Mucosa of gallbladder (tissue), 1 donor: ENCODE measurements at regions not wholly inside any gene's neighbourhood (a gene's known extent, or its start where the extent isn't known, plus 50 kb on each side); places are given as distances from the start of the nearest gene placed in this dataset.
"Not testable (repeated sequence)": the region's sequence is repeated elsewhere in the genome, so short reads cannot be mapped to it uniquely, and the experiment has no call there.

Source experiments
- DNase-seq: peaks from one replicate; pipeline ENCODE4 v3.0.0-alpha.2; 2020; ENCODE audit warnings: low spot score
- donor health status: DM: no; HTN: no; CAD: no.

DNA sequence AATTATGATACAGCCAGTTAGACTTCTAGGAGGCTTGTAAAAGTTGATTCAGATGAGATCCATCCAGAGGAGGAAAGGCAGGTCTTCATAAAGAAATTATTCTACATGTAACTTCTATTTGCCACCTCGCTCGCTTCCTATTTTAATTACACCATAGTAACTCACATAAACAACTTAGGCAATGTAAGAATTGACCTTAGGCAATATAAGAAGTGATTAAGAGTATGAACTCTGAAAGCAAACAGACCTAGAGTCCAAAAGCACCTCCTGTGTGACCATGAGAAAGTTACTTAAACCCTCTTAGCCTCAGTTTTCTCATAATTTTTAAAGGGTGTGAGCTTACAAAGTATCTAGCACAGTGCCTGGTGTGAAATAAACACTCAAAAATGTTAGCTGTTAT, 192.7 kb upstream of the NFIA start:
- DNase-seq: no peak

DNA sequence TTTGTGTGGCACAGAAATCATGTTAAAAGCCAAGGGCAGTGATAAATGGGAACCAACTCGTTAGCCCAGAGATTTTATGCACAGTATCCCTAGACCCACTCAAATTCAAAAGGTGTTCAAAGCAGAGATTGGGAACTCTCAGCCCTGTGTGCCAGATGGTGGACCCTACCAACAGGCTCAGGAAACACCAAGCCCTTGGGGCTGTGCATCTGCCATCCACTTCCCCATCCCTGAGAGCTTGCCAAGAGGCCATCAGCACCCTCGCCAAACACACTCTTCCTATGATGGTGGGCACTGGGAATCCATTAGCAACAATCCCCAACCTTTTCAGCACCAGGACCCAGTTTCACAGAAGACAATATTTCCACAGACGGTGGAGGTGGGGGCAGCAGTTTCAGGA, 194.2 kb upstream of the NFIA start:
- DNase-seq: no peak

DNA sequence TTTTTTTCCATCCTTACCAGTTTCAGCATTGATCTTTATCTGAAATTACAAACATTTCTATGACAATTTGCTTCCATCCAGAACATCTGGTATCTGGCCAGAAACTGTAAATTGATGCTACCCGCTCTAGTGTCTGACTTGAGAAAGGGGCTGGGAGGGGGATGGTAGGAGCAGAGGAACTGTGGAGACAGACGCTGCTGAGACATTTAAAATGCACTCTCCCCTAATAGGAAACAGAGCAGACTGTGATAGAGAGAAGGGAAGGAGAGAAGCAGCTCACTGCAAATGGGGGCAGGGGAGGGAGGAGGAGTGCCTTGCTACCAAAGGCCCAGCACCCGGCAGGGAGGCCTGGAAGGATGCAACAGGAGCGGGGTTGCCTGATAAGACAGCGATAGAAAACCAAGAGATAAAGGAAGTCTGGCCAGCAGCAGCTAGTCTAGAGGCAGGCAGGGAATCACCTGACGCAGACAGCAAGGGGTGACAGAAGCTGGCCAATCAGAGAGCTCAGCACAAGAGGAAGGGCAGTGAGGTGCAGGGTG, 195.5 kb upstream of the NFIA start:
- no peak for DNase-seq

DNA sequence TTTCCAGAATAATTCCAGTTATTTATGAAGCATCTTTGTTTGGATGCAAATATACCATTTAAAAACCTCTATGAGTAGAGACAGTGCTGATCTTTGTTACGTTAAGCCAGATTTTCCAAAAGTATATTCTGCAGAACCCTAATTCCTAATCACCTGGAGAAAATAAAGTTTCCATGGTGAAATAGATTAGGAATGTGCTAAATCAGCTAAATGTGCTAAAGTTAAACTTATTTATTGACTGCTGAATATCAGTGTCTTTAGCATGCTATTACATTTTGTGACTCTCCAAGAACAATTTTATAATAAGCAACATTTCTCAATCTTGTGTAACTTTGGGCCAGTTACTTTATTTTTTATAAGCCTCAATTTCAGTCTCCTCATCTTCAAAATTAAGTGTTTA, 196.3 kb upstream of the NFIA start:
- DNase-seq: no peak

DNA sequence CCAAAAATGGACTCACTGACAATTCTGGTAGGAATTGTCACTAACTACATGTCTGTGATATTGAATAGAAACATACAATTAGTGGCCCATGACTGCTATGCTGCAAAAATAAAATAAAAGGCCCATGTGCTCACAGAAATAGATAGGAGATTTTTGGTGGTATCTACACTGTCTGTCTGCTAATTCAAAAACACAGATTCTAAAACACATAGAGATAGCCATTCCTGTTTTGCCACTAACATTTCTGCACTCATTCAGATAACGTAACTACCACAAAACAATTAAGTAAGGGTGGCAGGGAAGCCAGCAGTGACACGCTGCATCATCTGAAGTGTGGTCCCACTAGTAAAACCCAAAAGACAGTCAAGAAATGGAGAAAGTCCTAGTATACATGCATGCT, 202.2 kb upstream of the NFIA start:
- DNase-seq: no peak

DNA sequence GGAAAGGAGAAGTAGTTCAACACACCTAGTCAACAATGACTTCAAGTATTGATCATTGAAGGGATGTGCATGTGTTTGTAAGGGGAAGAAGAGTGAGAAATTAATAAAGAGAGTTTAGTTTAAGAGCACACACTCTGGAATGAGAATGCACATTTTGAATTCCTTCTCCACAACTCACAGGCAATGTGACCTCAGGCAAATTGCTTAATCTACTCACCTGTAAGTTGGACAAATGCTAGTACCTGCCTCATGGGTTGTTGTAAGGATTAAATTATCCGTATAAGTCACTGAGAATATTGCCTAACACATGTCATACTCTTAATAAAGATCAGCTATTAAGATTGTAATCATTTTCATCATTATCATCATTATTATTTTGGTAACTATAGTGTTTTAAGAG, 204.0 kb upstream of the NFIA start:
- DNase-seq: no peak

DNA sequence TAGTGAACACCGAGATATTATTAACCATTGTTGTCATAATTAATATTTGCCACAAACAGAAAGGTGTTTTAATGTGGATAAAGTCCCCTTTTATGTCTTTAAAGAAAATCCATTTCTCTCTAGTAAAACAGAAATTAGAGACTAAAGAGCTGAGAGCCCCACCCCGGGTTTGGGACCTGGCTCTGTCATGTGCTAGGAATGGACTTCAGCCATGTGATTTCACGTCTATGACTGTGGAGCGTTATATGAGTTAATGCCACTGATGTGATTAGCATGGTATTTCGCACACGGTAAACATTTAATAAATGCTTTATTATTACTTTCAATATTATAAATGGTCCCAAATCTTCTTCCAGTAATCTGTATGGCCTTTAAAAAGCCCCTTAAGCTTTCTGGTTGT, 205.0 kb upstream of the NFIA start:
- DNase-seq: no peak

DNA sequence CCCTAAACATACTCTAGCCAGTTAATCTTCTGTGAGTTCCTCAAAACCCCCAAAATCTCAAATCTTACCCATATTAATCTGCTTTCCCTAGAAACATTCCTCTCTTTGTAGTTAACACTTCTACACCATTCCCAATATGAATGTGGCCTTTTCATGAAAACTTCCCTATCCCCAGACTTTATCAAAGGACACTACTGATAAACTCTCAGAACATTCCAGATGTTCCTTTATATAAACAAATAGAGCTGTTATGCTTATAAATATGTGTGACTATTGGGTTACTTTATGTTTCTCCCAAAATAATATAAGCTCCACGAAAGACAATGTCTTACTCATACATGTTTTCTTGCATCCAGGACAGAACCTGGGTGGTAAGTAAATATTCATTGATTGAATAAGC, 205.4 kb upstream of the NFIA start:
- no peak for DNase-seq

DNA sequence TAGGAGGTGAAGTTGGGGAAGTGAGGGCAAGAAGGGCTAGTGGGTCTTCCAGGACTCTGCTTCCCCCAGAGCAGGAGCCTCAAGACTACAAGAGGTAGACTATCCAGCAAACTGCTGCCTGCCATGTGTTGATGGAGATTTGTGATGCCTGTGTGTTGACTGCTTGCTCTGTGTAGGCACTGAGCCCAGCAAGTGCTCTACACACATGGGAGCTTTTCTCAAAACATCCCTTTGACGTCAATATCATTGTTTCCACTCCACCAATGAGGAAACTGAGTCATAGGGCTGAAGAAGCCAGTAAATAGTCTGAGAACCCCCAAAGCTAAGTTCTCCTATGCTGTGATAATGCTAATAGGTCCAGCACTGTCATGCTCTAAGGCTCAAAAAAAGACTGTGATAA, 207.2 kb upstream of the NFIA start:
- no peak for DNase-seq

DNA sequence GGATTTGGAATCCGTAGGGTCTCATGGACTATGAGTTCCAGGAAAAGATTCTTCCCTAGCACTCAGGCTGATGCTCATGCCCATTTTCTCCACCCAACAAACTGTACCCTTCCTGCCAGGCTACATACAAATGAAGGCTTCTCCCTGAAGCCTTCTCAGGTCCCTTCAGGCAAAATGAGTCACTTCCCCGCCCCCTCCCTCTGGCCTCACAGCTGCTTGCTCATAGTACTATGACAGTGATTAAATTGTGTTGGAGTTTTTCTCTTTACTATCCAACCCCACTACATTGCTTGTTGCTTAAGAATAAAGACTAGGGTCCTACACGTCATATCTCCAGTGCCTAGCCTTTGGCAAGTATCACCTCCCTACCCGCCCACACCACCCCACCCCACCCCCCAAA, 207.6 kb upstream of the NFIA start:
- no peak for DNase-seq

DNA sequence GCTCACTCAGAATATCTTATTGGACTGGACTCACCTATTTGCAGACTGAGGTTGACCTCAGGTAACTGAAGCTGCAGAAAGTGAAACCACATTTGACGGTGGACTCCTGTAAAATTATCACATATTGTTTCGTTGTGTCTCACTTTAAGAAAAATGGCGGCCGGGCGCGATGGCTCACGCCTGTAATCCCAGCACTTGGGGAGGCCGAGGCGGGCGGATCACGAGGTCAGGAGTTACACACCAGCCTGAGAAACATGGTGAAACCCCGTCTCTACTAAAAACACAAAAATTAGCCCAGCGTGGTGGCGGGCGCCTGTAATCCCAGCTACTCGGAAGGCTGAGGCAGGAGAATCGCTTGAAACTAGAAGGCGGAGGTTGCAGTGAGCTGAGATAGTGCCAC, 209.0 kb upstream of the NFIA start:
- not testable (repeated sequence) for DNase-seq

DNA sequence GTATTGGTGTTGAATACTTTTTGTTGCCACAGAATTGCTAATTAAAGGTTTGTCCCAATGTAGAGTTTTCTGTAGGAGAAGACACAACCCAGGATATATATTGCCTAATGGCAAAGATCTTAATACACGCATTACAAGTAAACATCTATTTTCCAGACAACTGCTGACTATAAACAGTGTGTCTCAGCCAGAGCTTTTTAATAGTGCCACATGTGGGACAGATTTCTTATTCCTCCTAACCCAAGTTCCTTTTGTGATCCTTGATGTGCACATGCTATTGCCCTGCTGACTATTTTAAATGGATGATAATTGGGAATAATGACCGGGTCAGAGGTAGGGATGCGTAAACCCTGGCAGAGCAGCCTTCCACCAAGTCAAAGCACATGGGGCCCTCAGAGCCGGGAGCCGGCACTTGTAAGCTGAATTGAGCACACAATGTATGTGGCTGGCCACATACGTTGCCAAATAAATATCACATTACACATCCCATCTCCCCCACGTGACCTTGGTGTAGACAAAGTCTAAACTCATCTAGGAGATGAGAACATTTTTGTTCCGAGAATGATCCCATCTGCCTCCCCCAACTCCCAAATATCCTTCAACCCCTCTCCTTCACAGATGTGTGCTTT, 209.8 kb upstream of the NFIA start:
- DNase-seq: no peak

DNA sequence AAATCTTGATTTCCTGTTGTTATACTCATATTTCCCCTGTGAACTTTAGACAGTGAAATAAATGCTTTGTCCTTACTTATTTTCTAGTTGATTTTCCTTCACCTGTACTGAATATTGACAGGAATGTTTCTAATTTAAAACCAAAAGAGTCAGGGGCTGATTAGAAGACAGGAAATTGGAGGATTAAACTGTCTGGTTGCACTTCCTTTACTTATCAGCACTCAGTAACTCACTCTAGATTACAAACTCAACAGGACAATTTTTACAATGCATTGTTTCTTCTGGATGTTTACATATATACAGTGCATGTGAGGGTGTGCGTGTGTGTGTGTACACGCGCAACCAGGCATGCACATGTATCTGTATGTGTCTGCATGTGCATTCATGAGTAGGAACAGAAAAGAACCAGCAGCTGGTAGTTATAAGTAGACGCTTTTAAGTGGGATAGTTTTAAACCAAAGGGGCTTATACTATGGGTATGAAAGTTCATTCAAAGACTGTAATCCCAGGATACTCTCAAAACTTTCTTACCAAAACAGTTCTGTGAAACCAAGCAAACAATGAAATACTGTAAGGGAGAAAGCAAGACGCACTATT, 212.0 kb upstream of the NFIA start:
- DNase-seq: no peak

DNA sequence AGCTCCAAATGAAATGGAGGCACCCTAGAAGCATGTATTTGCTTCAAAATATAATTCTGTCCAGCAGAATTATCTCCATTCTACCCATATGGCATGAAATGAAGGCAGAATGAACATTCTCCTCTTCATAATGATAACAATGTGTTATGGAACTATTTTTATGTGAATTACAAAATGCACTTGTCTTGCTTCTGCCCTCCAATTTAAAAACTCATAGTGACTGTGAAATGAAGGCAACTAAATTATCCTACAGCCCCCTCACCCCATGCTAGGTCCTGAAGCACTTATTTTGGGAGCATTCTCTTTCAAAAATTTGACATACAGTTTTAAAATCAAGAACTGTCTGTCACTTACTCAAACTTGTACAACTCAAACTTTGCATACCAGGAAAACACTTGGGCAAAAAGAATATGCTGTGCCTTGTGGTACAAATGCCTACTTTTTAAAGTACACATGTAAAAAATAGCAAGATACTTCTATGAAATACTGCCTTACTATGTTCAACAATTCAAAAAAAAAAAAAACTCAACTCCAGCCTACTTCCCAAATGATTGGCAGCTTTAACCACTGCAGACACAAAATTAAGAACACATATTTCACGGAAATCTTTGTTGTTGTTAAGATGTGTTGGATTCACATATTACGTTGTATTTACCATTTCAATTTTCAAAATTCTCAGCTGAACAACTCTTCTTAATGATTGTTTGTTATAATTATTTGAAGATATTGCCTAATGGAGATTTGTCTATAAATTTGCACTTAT, 213.3 kb upstream of the NFIA start:
- no peak for DNase-seq

DNA sequence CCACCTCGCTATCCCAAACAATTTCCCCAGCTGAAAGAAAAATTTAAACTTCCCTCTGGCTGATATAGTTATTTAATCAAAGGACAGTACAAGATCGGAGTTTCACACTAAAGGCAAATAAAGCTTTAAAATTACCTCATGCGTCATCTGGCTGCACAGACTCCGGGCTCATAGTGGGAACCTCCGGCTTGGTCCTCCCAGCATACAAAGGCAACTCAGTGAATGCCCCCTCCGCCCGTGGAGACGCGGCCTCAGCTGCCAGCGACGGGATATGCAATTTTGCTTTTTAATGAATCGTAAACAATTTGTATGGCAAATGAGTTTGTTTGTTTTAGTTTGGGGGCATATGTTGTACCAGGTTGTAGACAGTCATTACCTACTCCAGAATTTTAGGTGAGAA, 214.6 kb upstream of the NFIA start:
- no peak for DNase-seq

DNA sequence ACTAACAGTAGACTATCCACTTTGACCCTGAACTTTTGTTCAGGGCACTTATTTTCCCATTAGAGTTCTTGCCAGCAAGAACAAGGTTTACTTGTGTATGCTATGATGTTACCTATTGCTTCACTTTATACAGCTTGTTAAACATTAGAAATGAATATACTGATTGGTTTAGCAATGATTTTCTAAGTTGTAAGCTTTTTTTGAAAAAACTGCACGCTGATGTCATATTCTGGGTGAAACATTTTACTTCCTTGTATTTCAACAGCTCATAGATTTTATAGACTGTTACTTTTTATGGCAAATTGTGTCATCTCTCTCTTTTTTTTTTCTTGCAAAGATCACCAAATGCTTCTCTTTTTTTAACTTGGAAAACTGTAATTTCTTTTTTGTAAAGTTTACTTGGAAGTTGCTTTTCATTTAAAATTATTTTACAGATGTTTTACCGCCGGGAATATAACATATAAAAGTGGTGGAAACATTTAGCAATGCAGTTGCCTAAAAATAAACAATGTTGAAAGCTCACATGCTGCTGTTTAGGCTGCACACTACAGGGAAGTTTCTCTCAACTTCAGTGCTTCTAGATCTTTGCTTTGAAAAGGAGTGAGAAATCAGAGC, 215.3 kb upstream of the NFIA start:
- DNase-seq: no peak

DNA sequence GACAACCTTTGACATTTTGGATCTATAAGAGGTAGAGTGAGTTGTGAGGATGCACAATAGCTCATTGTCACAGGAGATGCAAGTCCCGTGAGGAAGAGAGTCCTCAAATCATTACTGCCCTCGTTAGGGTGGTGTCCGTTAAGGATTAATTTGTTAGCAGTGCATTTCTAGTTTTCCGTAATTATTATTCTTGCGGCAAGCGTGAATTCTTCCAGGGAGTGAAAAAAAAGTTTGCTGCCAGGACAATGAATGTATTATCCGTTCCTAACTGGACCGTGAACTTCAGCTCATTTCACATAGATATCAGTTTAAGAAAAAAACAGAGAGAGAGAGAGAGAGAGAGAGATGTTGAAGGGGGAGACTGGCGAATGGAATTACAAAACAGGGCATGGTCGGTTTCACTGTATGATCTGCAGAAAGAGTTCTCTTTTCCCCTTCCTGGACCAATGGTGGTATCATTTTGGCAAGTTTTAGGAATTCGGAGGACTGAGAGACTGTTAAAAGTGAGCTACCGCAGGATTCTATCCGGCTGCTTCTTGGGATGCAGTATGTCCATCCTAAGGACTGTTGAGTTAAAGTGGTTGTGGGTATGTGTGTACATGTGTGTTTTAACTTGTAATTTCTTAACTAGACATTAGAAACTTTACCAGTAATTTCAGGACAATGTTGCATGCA, 216.0 kb upstream of the NFIA start:
- DNase-seq: no peak

DNA sequence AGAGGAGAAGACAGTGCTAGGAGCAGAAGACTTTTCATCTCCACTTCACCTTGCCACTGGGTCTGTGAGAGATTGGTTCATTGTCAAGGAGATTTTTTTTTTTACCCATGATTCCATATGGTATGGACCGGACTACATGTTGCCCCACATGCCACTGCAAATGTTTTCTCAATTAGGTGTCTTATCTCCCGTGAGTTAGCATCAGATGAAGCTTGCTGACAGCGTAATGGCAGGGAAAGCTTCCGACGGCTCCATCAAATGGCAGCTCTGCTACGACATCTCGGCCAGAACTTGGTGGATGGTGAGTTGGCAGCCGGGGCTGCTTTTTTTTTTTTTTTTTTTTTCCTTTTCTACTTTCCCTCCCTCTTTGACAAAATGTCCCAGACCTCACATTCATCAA, 217.2 kb upstream of the NFIA start:
- no peak for DNase-seq

DNA sequence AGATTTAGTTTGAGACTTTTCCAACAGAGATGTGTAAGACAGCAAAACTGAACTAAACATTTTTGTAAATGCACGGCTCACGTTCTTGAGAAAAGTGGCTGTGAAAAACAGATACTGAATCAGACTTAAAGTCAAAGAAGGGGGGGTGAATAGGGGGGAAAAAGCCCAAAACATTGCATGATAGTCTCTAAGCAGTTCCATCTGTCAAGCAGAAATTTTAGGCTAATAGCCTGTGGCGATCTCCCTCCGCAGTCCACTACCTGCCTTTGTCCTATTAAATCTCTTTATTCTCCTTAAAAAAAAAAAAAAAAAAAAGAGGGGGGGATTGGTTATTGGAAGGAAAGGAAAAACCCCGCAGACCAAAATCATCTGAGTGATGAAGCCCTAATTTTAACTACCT, 217.6 kb upstream of the NFIA start:
- DNase-seq: no peak

DNA sequence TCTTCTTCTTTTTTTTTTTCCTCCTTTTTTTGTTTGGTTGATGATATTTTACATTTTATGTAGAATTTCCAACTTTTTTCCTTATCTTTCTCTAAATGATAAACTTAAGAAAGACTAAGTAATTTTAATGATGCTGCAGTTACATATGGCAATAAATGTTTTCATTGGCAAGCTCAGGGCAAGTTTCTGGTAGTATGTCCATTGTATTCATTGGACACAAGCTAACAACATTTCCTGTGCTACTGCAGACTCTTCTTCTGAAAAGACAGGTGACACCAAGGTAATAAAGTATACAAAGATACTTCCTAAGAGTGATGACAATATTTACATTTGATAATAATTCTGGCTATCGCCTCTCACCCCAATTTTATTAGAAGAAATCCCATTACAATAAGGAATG, 219.2 kb upstream of the NFIA start:
- no peak for DNase-seq

DNA sequence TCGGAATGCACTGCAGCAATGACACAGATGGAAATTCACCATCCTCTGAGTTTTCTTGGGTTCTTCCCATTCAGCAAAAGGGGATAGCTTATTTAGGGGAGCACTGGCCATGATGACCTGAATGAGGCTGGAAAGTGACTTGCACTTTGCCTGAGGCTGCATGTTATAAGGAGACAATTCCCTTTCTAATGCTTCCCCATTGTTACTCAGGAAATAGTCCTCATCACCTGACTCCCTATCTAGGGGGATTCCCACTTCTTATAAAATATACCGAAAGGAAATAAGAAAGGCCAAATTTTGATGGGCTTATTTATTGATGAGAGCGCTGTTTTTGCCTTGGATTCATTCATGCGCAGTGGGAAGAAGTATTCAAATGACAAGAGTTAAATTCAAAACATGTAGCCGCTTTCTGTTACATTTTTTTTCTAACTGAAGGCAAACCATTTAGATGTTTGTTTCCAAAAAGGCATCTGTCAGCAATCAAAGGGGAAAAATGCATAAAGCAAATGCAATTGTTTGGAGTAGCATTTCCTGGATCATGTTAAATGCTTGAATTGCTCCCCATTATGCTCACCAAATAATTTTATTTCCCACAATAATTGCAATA, 220.3 kb upstream of the NFIA start:
- DNase-seq: no peak

DNA sequence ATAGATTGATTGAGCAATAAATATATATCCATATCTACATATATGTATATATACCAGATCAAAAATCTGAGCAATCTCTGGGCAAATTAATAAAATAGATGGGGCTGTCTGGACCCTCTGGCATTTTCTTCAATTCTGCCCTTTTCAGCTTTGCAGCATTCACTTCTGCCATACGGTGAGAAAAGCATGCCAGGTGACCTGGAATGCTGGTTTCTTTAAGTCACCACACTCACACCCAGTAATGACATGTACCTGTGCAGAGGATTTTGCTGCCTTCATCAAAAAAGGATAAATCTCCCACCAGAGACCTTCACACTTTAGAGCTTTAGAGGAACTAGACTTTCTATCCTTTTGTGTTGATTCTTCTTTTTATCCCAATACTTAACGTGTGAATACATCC, 223.2 kb upstream of the NFIA start:
- no peak for DNase-seq
